WI38 (cell line): ENCODE measurements at regions not wholly inside any gene's neighbourhood (a gene's known extent, or its start where the extent isn't known, plus 50 kb on each side); places are given as distances from the start of the nearest gene placed in this dataset.
"Not testable (repeated sequence)": the region's sequence is repeated elsewhere in the genome, so short reads cannot be mapped to it uniquely, and the experiment has no call there.

Experiments used
- H3K4me3 ChIP-seq: 2 replicates; pipeline ENCODE4 v1.5.1; 2011; ENCODE audit warnings: low read depth, mild to moderate bottlenecking, control low read depth, low read length
- TF ChIP-seq, protein P1 (sequence below): IDR thresholded peaks from 2 replicates; pipeline ENCODE4 v1.5.1; 2012; ENCODE audit warnings: low read depth, mild to moderate bottlenecking, control low read depth, low read length

DNA sequence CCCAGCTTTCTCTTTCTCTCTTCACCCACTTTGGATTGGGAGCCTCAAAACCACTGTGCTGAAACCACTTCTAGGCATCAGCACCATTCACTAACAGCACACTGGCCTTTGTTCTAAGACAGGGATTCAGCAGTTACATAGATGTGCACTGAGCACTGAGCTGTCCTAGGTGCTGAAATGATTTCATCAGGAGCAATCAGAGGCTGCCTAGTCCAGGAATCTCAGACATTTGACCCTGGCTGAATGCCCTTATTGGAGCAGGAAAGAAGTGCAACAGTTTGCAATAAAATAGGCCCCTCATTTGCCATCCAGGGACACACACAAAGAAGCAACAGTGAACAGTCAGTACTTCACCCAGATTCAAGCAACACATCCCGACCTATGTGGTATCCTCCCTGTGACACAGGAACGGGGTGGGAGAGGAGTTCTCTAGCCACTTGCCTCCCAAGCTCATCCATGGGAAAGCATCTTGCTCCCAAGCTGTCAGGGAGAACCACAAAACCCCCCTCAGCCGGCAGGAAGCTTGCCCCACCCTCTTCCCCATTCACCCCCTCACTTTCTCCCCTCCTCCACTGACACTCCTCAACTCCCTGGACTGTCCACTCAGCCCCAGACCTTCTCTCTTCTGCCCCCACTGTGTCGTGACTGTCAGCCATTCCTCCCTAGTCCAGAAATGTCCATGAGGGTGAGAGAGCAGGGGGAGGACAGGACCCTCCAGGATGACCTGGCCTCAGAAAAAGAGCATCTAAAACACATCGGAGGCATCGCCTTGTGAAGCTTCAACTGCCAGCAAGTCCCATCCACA is 304.4 kb downstream of the PREX1 start:
- TF ChIP-seq, protein P1, sequence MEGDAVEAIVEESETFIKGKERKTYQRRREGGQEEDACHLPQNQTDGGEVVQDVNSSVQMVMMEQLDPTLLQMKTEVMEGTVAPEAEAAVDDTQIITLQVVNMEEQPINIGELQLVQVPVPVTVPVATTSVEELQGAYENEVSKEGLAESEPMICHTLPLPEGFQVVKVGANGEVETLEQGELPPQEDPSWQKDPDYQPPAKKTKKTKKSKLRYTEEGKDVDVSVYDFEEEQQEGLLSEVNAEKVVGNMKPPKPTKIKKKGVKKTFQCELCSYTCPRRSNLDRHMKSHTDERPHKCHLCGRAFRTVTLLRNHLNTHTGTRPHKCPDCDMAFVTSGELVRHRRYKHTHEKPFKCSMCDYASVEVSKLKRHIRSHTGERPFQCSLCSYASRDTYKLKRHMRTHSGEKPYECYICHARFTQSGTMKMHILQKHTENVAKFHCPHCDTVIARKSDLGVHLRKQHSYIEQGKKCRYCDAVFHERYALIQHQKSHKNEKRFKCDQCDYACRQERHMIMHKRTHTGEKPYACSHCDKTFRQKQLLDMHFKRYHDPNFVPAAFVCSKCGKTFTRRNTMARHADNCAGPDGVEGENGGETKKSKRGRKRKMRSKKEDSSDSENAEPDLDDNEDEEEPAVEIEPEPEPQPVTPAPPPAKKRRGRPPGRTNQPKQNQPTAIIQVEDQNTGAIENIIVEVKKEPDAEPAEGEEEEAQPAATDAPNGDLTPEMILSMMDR, result no peak

DNA sequence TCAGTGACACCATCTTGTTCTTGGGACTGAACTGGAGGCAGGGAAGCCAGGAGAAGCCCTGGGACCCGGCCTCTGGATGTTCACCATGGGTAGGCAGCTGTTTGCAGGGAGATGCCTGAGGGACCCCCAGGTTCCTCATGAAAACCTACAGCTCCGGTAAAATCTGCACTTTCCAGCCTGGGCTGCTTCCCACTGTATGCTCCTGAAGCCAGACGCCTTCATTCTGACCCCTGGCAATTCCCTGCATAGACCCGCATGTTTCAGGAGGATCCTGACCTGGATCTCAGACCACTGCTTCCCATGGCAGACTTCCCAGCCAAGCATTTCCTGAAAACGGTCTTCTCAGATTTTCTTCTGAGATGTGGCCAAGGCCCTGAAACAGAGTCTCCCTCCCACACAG is 306.7 kb downstream of the PREX1 start:
- TF ChIP-seq, protein P1, result no peak
- H3K4me3 ChIP-seq, result no peak overlapping the region

More for the DNA sequence above, 304.4 kb downstream of the PREX1 start:
- no peak overlapping the region for H3K4me3 ChIP-seq

DNA sequence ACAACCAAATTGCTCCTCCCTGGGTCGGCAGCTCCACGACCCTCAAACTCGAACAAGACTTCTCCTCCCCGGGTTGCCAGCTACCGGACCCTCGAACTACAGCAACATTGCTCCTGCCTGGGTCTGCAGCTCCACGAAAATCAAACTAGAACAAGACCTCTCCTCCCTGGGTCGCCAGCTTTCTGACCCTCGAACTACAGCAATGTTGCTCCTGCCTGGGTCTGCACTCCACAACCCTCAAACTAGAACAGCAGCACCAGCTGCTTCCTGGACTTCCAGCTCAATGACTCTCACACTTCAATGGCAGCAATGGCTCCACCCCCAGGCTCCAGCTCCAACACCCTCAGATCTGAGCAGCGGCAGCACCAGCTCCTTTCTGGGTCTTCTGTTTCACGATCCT is 311.6 kb downstream of the PREX1 start:
- H3K4me3 ChIP-seq, result not testable (repeated sequence)

DNA sequence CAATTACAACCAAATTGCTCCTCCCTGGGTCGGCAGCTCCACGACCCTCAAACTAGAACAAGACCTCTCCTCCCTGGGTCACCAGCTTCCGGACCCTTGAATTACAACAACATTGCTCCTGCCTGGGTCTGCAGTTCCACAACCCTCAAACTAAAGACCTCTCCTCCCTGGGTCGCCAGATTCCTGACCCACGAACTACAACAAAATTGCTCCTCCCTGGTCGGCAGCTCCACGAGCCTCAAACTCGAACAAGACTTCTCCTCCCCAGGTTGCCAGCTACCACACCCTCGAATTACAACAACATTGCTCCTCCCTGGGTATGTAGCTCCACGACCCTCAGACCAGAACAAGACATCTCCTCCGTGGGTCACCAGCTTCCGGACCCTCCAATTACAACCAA is 313.2 kb downstream of the PREX1 start:
- not testable (repeated sequence) for H3K4me3 ChIP-seq

DNA sequence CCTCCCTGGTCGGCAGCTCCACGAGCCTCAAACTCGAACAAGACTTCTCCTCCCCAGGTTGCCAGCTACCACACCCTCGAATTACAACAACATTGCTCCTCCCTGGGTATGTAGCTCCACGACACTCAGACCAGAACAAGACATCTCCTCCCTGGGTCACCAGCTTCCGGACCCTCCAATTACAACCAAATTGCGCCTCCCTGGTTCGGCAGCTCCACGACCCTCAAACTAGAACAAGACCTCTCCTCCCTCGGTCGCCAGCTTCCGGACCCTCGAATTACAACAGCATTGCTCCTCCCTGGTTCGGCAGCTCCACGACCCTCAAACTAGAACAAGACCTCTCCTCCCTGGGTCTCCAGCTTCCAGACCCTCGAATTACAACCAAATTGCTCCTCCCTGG is 315.3 kb downstream of the PREX1 start:
- H3K4me3 ChIP-seq, result not testable (repeated sequence)

DNA sequence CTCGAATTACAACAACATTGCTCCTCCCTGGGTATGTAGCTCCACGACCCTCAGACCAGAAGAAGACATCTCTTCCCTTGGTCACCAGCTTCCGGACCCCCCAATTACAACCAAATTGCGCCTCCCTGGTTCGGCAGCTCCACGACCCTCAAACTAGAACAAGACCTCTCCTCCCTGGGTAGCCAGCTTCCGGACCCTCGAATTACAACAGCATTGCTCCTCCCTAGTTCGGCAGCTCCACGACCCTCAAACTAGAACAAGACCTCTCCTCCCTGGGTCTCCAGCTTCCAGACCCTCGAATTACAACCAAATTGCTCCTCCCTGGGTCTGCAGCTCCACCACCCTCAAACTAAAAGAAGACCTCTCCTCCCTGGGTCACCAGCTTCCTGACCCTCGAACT is 322.7 kb downstream of the PREX1 start:
- H3K4me3 ChIP-seq, result not testable (repeated sequence)

DNA sequence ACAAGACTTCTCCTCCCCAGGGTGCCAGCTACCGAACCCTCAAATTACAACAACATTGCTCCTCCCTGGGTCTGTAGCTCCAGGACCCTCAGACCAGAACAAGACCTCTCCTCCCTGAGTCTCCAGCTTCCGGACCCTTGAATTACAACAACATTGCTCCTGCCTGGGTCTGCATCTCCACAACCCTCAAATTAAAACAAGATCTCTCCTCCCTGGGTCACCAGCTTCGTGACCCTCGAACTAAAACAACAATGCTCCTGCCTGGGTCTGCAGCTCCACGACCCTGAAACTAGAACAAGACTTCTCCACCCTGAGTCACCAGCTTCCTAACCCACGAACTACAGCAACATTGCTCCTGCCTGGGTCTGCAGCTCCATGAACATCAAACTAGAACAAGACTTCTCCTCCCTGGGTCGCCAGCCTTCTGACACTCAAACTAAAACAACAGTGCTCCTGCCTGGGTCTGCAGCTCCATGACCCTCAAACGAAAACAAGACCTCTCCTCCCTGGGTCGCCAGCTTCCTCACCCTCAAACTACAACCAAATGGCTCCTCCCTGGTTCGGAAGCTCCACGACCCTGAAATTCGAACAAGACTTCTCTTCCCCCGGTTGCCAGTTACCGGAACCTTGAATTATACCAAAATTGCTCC is 324.5 kb downstream of the PREX1 start:
- TF ChIP-seq, protein P1, result no peak
- H3K4me3 ChIP-seq, result no peak overlapping the region

DNA sequence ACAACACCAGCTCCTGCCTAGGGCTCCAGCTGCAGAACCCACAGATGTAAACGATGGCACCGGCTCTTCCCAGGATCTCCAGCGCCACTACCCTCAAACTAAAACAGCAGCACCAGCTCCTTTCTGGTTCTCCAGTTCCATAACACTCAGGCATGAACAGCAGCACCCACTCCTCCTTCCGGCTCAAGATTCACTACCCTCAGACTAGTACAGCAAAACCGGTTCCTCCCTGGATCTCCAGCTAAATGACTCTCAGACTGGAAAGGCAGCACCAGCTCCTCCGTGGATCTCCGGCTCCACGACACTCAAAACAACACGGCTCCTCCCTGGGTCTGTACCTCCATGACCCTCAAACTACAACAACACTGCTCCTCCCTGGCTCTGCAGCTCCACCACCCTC is 325.0 kb downstream of the PREX1 start:
- H3K4me3 ChIP-seq, result no peak overlapping the region
- TF ChIP-seq, protein P1, result no peak

DNA sequence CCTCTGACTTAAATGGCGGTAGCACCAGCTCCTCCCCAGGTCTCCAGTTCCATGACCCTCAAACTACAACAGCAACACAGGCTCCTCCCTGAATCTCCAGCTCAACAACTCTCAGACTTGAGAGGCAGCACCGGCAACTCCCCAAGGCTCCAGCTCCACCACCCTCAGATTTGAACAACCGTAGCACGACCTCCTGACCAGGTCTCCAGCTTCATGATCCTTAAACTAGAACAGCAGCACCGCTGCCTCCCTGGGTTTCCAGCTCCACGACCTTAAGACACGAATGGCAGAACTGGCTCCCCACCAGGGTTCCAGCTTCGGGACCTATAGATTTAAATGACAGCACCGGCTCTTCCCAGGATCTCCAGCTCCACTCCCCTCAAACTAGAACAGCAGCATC is 325.8 kb downstream of the PREX1 start:
- TF ChIP-seq, protein P1, result no peak

DNA sequence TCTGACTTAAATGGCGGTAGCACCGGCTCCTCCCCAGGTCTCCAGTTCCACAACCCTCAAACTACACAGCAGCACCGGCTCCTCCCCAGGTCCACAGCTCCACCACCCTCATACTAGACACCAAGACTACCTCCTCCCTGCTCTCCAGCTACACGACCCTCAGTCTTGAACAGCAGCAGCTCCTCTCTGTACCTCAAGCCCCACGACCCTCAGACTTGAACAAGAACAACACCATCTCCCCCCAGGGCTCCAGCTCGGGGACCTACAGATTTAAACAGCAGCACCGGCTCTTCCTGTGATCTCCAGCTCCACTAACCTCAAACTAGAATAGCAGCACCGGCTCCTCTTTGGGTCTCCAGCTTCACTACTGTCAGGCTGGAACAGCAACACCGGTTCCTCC is 326.9 kb downstream of the PREX1 start:
- H3K4me3 ChIP-seq, result not testable (repeated sequence)

More for the DNA sequence above, 325.8 kb downstream of the PREX1 start:
- no peak overlapping the region for H3K4me3 ChIP-seq

DNA sequence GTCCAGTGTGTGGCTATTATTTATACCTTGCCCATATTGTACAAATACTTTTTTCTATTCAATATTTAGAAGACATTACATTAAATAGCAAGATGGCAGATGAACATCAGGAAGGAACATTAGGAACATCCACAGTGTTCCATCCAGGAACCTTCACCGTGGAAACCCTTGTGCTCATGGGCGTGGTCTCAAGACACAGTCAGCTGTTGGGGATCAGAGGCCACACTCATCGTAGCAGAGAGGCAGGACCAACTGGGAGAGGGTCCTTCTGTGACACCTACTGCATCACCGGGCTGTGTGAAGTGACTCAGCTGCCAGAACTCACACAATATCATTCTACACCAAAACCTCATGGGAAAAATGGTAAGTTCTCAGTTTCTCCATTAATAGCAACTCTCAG is 328.9 kb downstream of the PREX1 start:
- not testable (repeated sequence) for H3K4me3 ChIP-seq

DNA sequence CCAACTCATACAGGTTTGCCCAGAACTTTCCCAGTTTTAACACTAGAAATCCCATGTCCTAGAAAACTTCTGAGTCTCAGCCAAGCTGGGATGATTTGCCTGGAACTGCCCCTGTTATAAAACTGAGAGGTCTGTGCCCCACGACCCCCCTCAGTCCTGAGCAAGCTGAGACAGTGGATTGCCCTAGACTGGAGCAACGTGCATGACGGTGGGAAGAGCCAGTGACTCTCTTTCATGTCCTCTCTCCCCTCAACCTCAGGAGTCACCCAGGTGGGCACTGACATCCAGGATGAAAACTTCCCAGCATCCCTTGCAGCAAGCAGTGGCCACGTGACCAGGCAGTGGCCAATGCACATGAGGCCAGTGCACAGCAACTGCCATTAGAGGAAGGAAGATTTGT is 329.7 kb downstream of the PREX1 start:
- not testable (repeated sequence) for H3K4me3 ChIP-seq
